ENCODE measurements at regions not wholly inside any gene's neighbourhood (a gene's known extent, or its start where the extent isn't known, plus 50 kb on each side); places are given as distances from the start of the nearest gene placed in this dataset.
A peak's percentile ranks its signal among the peaks of the same experiment; 100 is the strongest.

GRCh38 chr2:236705295-236706105 lies 135.9 kb downstream of the ACKR3 start:
- peak overlapping the region in 1 of 21 experiments; percentile 17 for H3K27ac ChIP-seq
- H3K4me3 ChIP-seq: no peak overlapping the region

- Histone ChIP-seq H3K27ac (no peak overlapping the region), H3K4me3 (no peak overlapping the region)
These were observed 136.7 kb downstream of the ACKR3 start for GRCh38 chr2:236706288-236706687.

GRCh38 chr2:236706803-236707202 lies 137.2 kb downstream of the ACKR3 start:
- Histone ChIP-seq H3K4me3 (no peak overlapping the region), H3K27ac (no peak overlapping the region)

GRCh38 chr2:236711440-236711839 lies 141.8 kb downstream of the ACKR3 start:
- Histone ChIP-seq H3K27ac (peak overlapping the region in 2 of 21 experiments; percentile 25 to 44), H3K4me3 (no peak overlapping the region)

GRCh38 chr2:236712304-236712703 lies 142.7 kb downstream of the ACKR3 start:
- Histone ChIP-seq H3K27ac (peak overlapping the region in 1 of 21 experiments; percentile 44), H3K4me3 (no peak overlapping the region)

GRCh38 chr2:236712961-236713673 lies 143.5 kb downstream of the ACKR3 start:
- H3K4me3 ChIP-seq: no peak overlapping the region
- no peak overlapping the region for H3K27ac ChIP-seq

GRCh38 chr2:236714080-236714479 lies 144.5 kb downstream of the ACKR3 start:
- peak overlapping the region in 1 of 21 experiments; percentile 3 for H3K27ac ChIP-seq
- no peak overlapping the region for H3K4me3 ChIP-seq

GRCh38 chr2:236715077-236715476 lies 145.5 kb downstream of the ACKR3 start:
- Histone ChIP-seq H3K4me3 (no peak overlapping the region), H3K27ac (peak overlapping the region in 1 of 21 experiments; percentile 9)

GRCh38 chr2:236715491-236715961 lies 145.9 kb downstream of the ACKR3 start:
- H3K27ac ChIP-seq: peak overlapping the region in 1 of 21 experiments; percentile 9
- no peak overlapping the region for H3K4me3 ChIP-seq

GRCh38 chr2:236717120-236717519 lies 147.5 kb downstream of the ACKR3 start:
- Histone ChIP-seq H3K27ac (peak overlapping the region in 2 of 21 experiments; percentile 9 to 32), H3K4me3 (no peak overlapping the region)

- peak overlapping the region in 2 of 21 experiments; percentile 26 to 32 for H3K27ac ChIP-seq
- H3K4me3 ChIP-seq: no peak overlapping the region
These were observed 148.1 kb downstream of the ACKR3 start for GRCh38 chr2:236717729-236718128.

GRCh38 chr2:236718207-236718992 lies 148.8 kb downstream of the ACKR3 start:
- H3K27ac ChIP-seq: peak overlapping the region in 4 of 21 experiments; percentile 12 to 34 (median 29)
- no peak overlapping the region for H3K4me3 ChIP-seq

GRCh38 chr2:236719192-236719635 lies 149.6 kb downstream of the ACKR3 start:
- H3K27ac ChIP-seq: peak overlapping the region in 2 of 21 experiments; percentile 12 to 50
- H3K4me3 ChIP-seq: no peak overlapping the region

GRCh38 chr2:236720974-236721540 lies 151.4 kb downstream of the ACKR3 start:
- Histone ChIP-seq H3K4me3 (no peak overlapping the region), H3K27ac (peak overlapping the region in 4 of 21 experiments; percentile 12 to 45 (median 24))

- no peak overlapping the region for H3K4me3 ChIP-seq
- H3K27ac ChIP-seq: no peak overlapping the region
These were observed 154.6 kb downstream of the ACKR3 start for GRCh38 chr2:236724200-236724599.

GRCh38 chr2:236726701-236727450 lies 157.3 kb downstream of the ACKR3 start:
- Histone ChIP-seq H3K27ac (no peak overlapping the region), H3K4me3 (no peak overlapping the region)

GRCh38 chr2:236728916-236729670 lies 159.5 kb downstream of the ACKR3 start:
- H3K27ac ChIP-seq: no peak overlapping the region
- no peak overlapping the region for H3K4me3 ChIP-seq

- Histone ChIP-seq H3K27ac (no peak overlapping the region), H3K4me3 (no peak overlapping the region)
These were observed 160.8 kb downstream of the ACKR3 start for GRCh38 chr2:236730393-236730792.

Measured in skin epidermis (tissue), 12 donors.